SU-DHL-6 (cell line): ENCODE measurements at regions not wholly inside any gene's neighbourhood (a gene's known extent, or its start where the extent isn't known, plus 50 kb on each side); places are given as distances from the start of the nearest gene placed in this dataset.

Experiments used
- EZH2phosphoT487 ChIP-seq: fragments of 200-600 bp; sonication (generic), shearing (Covaris generic); conservative IDR thresholded peaks from 2 replicates; pipeline ENCODE4 v1.6.1; 2018; ENCODE audit warnings: mild to moderate bottlenecking, antibody characterized with exemption, low read length, moderate library complexity, mixed read lengths
- TF ChIP-seq, protein P1 (sequence below): fragments of 200-600 bp; sonication (generic); IDR thresholded peaks from one replicate; pipeline ENCODE4 v1.5.1; 2017; ENCODE audit warnings: antibody characterized with exemption, mild to moderate bottlenecking, low read length, moderate library complexity; ENCODE audit not compliant: insufficient read depth, poor library complexity, severe bottlenecking

DNA sequence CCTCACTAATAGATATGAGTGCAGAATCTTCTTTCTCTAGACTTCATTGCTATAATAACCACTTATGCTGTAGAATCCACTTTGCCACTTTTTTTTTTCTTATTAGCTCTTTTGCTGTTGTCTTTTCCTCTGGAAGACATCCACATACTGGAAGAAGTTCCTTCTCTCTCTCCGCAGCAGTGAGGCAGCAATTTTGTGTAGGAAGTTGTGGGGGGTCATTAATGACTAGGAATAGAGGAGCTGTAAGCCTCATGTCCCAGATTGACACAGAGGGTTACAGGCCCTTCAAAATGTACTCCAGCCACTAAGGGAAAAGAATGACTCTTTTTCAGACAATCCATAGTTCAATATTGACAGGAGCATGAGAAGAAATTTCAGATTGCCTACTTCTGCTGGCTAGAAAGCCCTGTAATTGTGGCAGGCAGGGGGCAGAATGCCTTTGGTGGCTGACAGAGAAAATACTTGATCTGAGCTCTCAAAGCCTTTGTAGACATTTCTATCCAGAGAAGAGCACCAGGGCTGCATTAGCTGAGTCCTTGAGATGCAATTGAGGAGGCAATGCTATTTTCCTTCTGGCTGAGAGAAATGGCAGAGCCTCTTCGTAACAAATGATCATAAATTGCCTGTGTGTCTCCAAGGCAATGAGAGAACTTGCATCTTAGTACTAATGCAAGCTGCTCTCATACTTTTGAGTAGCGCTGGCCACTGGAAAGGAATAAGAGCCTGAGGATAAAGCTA lies 856.2 kb downstream of the STIM2 start:
- TF ChIP-seq, protein P1, sequence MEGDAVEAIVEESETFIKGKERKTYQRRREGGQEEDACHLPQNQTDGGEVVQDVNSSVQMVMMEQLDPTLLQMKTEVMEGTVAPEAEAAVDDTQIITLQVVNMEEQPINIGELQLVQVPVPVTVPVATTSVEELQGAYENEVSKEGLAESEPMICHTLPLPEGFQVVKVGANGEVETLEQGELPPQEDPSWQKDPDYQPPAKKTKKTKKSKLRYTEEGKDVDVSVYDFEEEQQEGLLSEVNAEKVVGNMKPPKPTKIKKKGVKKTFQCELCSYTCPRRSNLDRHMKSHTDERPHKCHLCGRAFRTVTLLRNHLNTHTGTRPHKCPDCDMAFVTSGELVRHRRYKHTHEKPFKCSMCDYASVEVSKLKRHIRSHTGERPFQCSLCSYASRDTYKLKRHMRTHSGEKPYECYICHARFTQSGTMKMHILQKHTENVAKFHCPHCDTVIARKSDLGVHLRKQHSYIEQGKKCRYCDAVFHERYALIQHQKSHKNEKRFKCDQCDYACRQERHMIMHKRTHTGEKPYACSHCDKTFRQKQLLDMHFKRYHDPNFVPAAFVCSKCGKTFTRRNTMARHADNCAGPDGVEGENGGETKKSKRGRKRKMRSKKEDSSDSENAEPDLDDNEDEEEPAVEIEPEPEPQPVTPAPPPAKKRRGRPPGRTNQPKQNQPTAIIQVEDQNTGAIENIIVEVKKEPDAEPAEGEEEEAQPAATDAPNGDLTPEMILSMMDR: no peak
- no peak for TF ChIP-seq EZH2phosphoT487
